Esophagus (tissue), 2 donors: ENCODE measurements at regions not wholly inside any gene's neighbourhood (a gene's known extent, or its start where the extent isn't known, plus 50 kb on each side); places are given as distances from the start of the nearest gene placed in this dataset.
"Not testable (repeated sequence)": the region's sequence is repeated elsewhere in the genome, so short reads cannot be mapped to it uniquely, and the experiment has no call there.

Experiments used
- H3K27ac ChIP-seq, 2 donors: one replicate each; pipeline ENCODE4 v1.5.1; 2013; ENCODE audit warnings: low read depth in 2 of 2, mild to moderate bottlenecking in 2 of 2, inconsistent platforms in 1 of 2, low read length in 1 of 2, moderate library complexity in 1 of 2
- H3K27me3 ChIP-seq, 2 donors: one replicate each; pipeline ENCODE4 v1.6.1; 2013; ENCODE audit warnings: low read length in 2 of 2, control low read depth in 1 of 2, mild to moderate bottlenecking in 1 of 2; ENCODE audit not compliant: insufficient read depth in 2 of 2, control insufficient read depth in 1 of 2
- H3K36me3 ChIP-seq, 2 donors: one replicate each; pipeline ENCODE4 v1.6.1; 2013; ENCODE audit warnings: low read length in 1 of 2; ENCODE audit not compliant: control insufficient read depth in 2 of 2, insufficient read depth in 2 of 2
- H3K4me1 ChIP-seq, 2 donors: one replicate each; pipeline ENCODE4 v1.6.1; 2013; ENCODE audit warnings: low read length in 1 of 2; ENCODE audit not compliant: control insufficient read depth in 2 of 2, insufficient read depth in 2 of 2
- H3K4me3 ChIP-seq, 2 donors: one replicate each; pipeline ENCODE4 v1.5.1; 2013; ENCODE audit warnings: low read length in 2 of 2, mild to moderate bottlenecking in 2 of 2, low read depth in 1 of 2, moderate library complexity in 1 of 2
- H3K9me3 ChIP-seq, 2 donors: one replicate each; pipeline ENCODE4 v1.6.1; 2013; ENCODE audit warnings: mild to moderate bottlenecking in 2 of 2, low read depth in 1 of 2, low read length in 1 of 2, moderate library complexity in 1 of 2; ENCODE audit not compliant: control insufficient read depth in 2 of 2, insufficient read depth in 1 of 2
- WGBS, 2 donors: extraction: QIAGEN DNeasy Blood & Tissue Kit; methylation state at CpG; one replicate each; pipeline ENCODE4 v1.1.7; 2013; 5-methylcytosine and 5-hydroxymethylcytosine counted together
- donor health status: healthy with polysubstance abuse.
- donor health status: Bipolar disorder and iron deficiency.

GRCh38 chr3:193923958-193924357, 212.0 kb upstream of the HES1 start:
- H3K4me3 ChIP-seq, H3K36me3 ChIP-seq, H3K9me3 ChIP-seq, H3K27me3 ChIP-seq, H3K4me1 ChIP-seq, H3K27ac ChIP-seq: not testable (repeated sequence)

- 95% methylated on average over 3 of the region's 3 CpGs for WGBS, 2 donors
- not testable (repeated sequence) for H3K4me3 ChIP-seq, H3K9me3 ChIP-seq, H3K27me3 ChIP-seq, H3K4me1 ChIP-seq, H3K36me3 ChIP-seq, H3K27ac ChIP-seq
Measured at GRCh38 chr3:193926071-193926470, 209.9 kb upstream of the HES1 start.

GRCh38 chr3:193927413-193928206, 208.3 kb upstream of the HES1 start:
- not testable (repeated sequence) for H3K9me3 ChIP-seq, H3K36me3 ChIP-seq, H3K4me3 ChIP-seq, H3K27ac ChIP-seq, H3K4me1 ChIP-seq, H3K27me3 ChIP-seq
- 82 to 94% methylated on average over 5 of the region's 5 CpGs for WGBS, 2 donors

GRCh38 chr3:193928354-193929209, 207.4 kb upstream of the HES1 start:
- Histone ChIP-seq H3K36me3 (no peaks in the 10 kb centered on the region), H3K4me3 (no peak overlapping the region), H3K4me1 (peaks cover 0 to 2% of the 10 kb centered on the region in 2 donors), H3K9me3 (no peaks in the 10 kb centered on the region), H3K27ac (peak overlapping the region; percentile 45 to 88), H3K27me3 (no peaks in the 10 kb centered on the region)
- WGBS, 2 donors = 62 to 64% methylated on average over 7 of the region's 7 CpGs

- Histone ChIP-seq H3K4me3 (no peak overlapping the region), H3K9me3 (no peaks in the 10 kb centered on the region), H3K27me3 (no peaks in the 10 kb centered on the region), H3K4me1 (peaks cover 0 to 2% of the 10 kb centered on the region in 2 donors), H3K36me3 (no peaks in the 10 kb centered on the region), H3K27ac (peak overlapping the region in 1 of 2 donors; percentile 45)
- WGBS, 2 donors = 85 to 87% methylated on average over 5 of the region's 5 CpGs
Measured at GRCh38 chr3:193929373-193929772, 206.6 kb upstream of the HES1 start.

GRCh38 chr3:193929921-193930646, 205.9 kb upstream of the HES1 start:
- H3K9me3 ChIP-seq = no peaks in the 10 kb centered on the region
- peaks cover 0 to 2% of the 10 kb centered on the region in 2 donors for H3K4me1 ChIP-seq
- 89 to 90% methylated on average over 7 of the region's 7 CpGs for WGBS, 2 donors

GRCh38 chr3:193932136-193932535, 203.8 kb upstream of the HES1 start:
- Histone ChIP-seq H3K27ac (no peak overlapping the region), H3K27me3 (no peaks in the 10 kb centered on the region), H3K36me3 (no peaks in the 10 kb centered on the region), H3K4me1 (peaks cover 0 to 2% of the 10 kb centered on the region in 2 donors), H3K9me3 (no peaks in the 10 kb centered on the region), H3K4me3 (no peak overlapping the region)
- WGBS, 2 donors = 85 to 94% methylated on average over 2 of the region's 2 CpGs

More at GRCh38 chr3:193929921-193930646, 205.9 kb upstream of the HES1 start:
- Histone ChIP-seq H3K27ac (no peak overlapping the region), H3K36me3 (no peaks in the 10 kb centered on the region), H3K4me3 (no peak overlapping the region), H3K27me3 (no peaks in the 10 kb centered on the region)

GRCh38 chr3:193932576-193932975, 203.4 kb upstream of the HES1 start:
- Histone ChIP-seq H3K36me3 (no peaks in the 10 kb centered on the region), H3K4me1 (peaks cover 0 to 2% of the 10 kb centered on the region in 2 donors), H3K27me3 (no peaks in the 10 kb centered on the region), H3K4me3 (no peak overlapping the region), H3K27ac (no peak overlapping the region), H3K9me3 (no peaks in the 10 kb centered on the region)
- WGBS, 2 donors = 80 to 81% methylated on average over 4 of the region's 4 CpGs

GRCh38 chr3:193933451-193933850, 202.5 kb upstream of the HES1 start:
- H3K9me3 ChIP-seq = no peaks in the 10 kb centered on the region

More at GRCh38 chr3:193933451-193933850, 202.5 kb upstream of the HES1 start:
- no peak overlapping the region for H3K4me3 ChIP-seq
- no peaks in the 10 kb centered on the region for H3K36me3 ChIP-seq
- H3K27ac ChIP-seq = no peak overlapping the region
- peaks cover 0 to under 1% of the 10 kb centered on the region in 2 donors for H3K4me1 ChIP-seq
- no peaks in the 10 kb centered on the region for H3K27me3 ChIP-seq
- WGBS, 2 donors = 91 to 99% methylated on average over 1 of the region's 1 CpG
